ENCODE measurements at regions not wholly inside any gene's neighbourhood (a gene's known extent, or its start where the extent isn't known, plus 50 kb on each side); places are given as distances from the start of the nearest gene placed in this dataset.
"Not testable (repeated sequence)": the region's sequence is repeated elsewhere in the genome, so short reads cannot be mapped to it uniquely, and the experiment has no call there.

DNA sequence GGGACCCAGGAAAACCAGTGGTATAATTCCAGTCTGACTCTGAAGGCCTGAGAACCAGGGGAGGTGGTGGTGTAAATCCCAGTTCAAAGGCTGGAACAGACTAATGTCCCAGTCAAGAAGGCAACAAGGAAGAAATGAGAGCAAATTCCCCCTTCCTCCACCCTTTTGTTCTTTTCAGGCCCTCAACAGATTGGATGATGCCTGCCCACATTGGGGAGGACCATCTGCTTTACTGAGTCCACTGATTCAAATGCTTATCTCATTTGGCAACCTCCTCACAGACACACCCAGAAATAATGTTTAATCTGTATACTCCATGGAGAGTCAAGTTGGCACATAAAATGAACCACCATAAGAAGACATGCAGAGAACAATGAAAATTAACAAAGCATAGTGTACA, 61.9 kb upstream of the CRYM start:
- no peak for FAIRE-seq
- no peak for DNase-seq (ENCODE audit: insufficient read length)
- TF ChIP-seq TAF1 (IDR thresholded peaks at IDR 0.05; ENCODE audit: borderline replicate concordance, low read depth, low read length) (no peak), POLR2AphosphoS5 (IDR thresholded peaks at IDR 0.05; ENCODE audit: low read depth, low read length) (no peak), POLR2A (IDR thresholded peaks at IDR 0.05; ENCODE audit: low read depth, low read length) (no peak)

DNA sequence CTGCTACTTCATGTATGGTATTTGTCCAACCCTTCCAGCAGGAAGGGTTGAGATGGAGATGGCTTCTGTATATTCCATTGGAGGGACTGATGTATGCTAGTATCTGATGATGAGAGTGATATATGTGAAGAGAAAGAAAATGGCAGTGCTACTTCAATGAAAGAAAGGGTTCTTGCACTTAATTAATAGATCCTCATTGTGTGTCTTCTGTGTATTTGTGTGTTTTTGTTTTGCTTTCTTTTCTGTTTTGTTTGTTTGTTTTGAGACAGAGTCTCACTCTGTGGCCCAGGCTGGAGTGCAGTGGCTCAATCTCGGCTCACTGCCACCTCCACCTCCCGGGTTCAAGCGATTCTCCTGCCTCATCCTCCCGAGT, 61.2 kb upstream of the CRYM start:
- DNase-seq (ENCODE audit: insufficient read length) (no peak), FAIRE-seq (no peak)
- no peak for TF ChIP-seq POLR2A (IDR thresholded peaks at IDR 0.05; ENCODE audit: low read depth, low read length)
- TF ChIP-seq TAF1 (IDR thresholded peaks at IDR 0.05; ENCODE audit: borderline replicate concordance, low read depth, low read length), result no peak
- TF ChIP-seq POLR2AphosphoS5 (IDR thresholded peaks at IDR 0.05; ENCODE audit: low read depth, low read length), result no peak

DNA sequence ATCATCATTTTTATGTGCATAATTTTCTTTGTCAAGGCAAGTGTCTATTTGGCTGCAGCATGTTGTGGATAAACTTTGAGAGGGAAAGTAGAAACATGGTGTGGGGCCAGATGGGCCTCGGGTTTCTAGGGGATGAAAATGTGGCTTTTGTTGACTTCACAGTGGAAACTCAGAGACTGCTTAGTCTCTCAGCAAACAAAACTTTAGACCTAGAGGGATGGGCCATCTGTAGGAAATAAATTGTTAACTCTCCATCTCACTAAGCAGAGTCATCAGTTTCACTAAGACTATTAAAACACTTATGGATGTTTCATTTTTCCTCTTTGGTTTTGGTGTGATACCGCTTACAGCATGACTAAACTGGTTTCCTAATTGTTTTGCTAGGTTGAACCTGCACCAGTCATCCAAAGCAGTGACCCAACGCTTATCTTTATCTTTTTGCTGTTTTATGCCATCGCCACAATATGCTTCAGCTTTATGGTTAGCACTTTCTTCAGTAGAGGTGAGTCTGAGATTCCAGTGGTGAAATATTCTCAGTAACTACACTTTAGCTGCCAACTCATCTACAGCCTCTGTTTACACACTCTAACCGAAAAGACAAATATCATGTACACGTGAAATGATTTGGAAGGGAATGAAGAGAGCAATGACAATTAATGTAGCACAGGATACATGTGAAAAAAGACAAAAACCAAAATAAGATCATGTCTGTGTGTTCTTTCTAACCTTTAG, 60.6 kb upstream of the CRYM start:
- DNase-seq (ENCODE audit: insufficient read length) (no peak), FAIRE-seq (no peak)
- TF ChIP-seq TAF1 (IDR thresholded peaks at IDR 0.05; ENCODE audit: borderline replicate concordance, low read depth, low read length) (no peak), POLR2AphosphoS5 (IDR thresholded peaks at IDR 0.05; ENCODE audit: low read depth, low read length) (no peak), POLR2A (IDR thresholded peaks at IDR 0.05; ENCODE audit: low read depth, low read length) (no peak)

DNA sequence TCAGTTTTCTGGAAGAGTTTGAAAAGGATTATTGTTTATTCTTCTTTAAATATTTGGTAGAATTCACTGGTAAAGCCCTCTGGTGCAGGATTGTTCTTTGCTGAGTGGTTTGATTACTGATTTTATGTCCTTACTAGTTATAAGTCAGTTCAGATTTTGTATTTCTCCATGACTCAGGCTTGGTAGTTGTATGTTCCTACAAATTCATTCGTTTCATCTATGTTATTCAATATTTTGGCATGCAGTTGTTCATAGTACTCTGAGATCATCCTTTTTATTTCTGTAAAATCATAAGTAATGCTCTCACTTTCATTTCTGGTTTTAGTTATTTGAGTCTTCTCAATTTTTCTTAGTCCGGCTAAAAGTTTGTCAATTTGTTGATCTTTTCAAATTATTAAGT, 58.1 kb upstream of the CRYM start:
- FAIRE-seq (no peak), DNase-seq (ENCODE audit: insufficient read length) (no peak)
- TF ChIP-seq POLR2A (IDR thresholded peaks at IDR 0.05; ENCODE audit: low read depth, low read length) (no peak), POLR2AphosphoS5 (IDR thresholded peaks at IDR 0.05; ENCODE audit: low read depth, low read length) (no peak)

DNA sequence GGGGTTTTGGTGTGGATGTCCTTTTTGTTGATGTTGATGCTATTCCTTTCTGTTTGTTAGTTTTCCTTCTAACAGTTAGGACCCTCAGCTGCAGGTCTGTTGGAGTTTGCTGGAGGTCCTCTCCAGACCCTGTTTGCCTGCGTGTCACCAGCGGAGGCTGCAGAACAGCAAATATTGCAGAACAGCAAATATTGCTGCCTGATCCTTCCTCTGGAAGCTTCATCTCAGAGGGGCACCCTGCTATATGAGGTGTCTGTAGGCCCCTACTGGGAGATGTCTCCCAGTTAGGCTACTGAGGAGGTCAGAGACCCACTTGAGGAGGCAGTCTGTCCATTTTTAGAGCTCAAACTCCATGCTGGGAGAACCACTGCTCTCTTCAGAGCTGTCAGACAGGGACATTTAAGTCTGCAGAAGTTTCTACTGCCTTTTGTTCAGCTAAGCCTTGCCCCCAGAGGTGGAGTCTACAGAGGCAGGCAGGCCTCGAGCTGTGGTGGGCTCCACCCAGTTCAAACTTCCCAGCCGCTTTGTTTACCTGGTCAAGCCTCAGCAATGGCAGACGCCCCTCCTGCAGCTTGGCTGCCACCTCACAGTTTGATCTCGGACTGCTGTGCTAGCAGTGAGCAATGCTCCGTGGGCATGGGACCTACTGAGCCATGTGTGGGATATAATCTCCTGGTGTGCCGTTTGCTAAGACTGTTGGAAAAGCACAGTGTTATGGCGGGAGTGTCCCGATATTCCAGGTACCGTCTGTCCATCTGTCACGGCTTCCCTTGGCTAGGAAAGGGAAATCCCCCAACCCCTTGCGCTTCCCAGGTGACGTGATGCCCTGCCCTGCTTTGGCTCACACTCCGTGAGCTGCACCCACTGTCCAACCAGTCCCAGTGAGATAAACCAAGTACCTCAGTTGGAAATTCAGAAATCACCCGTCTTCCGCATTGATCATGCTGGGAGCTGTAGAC, 56.4 kb upstream of the CRYM start:
- not testable (repeated sequence) for FAIRE-seq; DNase-seq (ENCODE audit: insufficient read length)

DNA sequence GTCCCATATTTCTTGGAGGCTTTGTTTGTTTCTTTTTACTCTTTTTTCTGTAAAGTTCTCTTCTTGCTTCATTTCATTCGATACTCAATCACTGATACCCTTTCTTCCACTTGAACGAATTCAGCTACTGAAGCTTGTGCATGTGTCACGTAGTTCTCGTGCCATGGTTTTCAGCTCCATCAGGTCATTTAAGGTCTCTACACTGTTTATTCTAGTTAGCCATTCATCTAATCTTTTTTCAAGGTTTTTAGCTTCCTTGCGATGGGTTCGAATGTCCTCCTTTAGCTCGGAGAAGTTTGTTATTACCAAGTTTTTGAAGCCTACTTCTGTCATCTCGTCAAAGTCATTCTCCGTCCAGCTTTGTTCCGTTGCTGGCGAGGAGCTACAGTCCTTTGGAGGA, 55.6 kb upstream of the CRYM start:
- DNase-seq (ENCODE audit: insufficient read length); FAIRE-seq: not testable (repeated sequence)

Data from GM12892 (cell line).